GM13977 (cell line): ENCODE measurements at regions not wholly inside any gene's neighbourhood (a gene's known extent, or its start where the extent isn't known, plus 50 kb on each side); places are given as distances from the start of the nearest gene placed in this dataset.

Source experiments
- DNase-seq: peaks from one replicate; pipeline ENCODE4 v3.0.0; 2012; ENCODE audit warnings: low spot score
- CTCF ChIP-seq: IDR thresholded peaks from 2 replicates; pipeline ENCODE4 v1.5.1; 2012; ENCODE audit warnings: mild to moderate bottlenecking, control low read depth; ENCODE audit not compliant: insufficient read depth; ENCODE audit errors: extremely low read depth, missing control alignments
- in situ Hi-C: fragments of 300-500 bp; cut with MboI; formaldehyde crosslinking; loops from one replicate; pipeline ENCODE4 v1.12.0; 2022; ENCODE audit warnings: low sequenced_read_pairs, low pct_unique_long_range_greater_than_20kb, mixed read lengths, inconsistent platforms; ENCODE audit not compliant: unreplicated experiment

- no peak for TF ChIP-seq CTCF
- DNase-seq: no peak
- in situ Hi-C loops: no loop called here
These were observed 582.6 kb upstream of the ATP2B1 start for GRCh38 chr12:90290980-90291975.

- no peak for DNase-seq
- TF ChIP-seq CTCF: no peak
- in situ Hi-C loops: no loop called here
These were observed 578.9 kb upstream of the ATP2B1 start for GRCh38 chr12:90287585-90287984.

- in situ Hi-C loops: no loop called here
- TF ChIP-seq CTCF: no peak
These were observed 572.7 kb upstream of the ATP2B1 start for GRCh38 chr12:90281154-90281868.

GRCh38 chr12:90280564-90281058 lies 572.0 kb upstream of the ATP2B1 start:
- no peak for TF ChIP-seq CTCF
- in situ Hi-C loops: no loop called here
- no peak for DNase-seq

More at GRCh38 chr12:90281154-90281868, 572.7 kb upstream of the ATP2B1 start:
- no peak for DNase-seq

GRCh38 chr12:90280033-90280432 lies 571.4 kb upstream of the ATP2B1 start:
- DNase-seq: no peak
- in situ Hi-C loops: no loop called here
- TF ChIP-seq CTCF: no peak

GRCh38 chr12:90275088-90275487 lies 566.5 kb upstream of the ATP2B1 start:
- in situ Hi-C loops: no loop called here
- TF ChIP-seq CTCF: no peak
- DNase-seq: no peak
